ENCODE measurements at regions not wholly inside any gene's neighbourhood (a gene's known extent, or its start where the extent isn't known, plus 50 kb on each side); places are given as distances from the start of the nearest gene placed in this dataset.

GRCh38 chr20:34163307-34163706, 51.3 kb upstream of the EIF2S2 start:
- DNase-seq, result no peak

- DNase-seq, result no peak
These were observed 52.4 kb upstream of the EIF2S2 start for GRCh38 chr20:34164381-34164984.

DNA sequence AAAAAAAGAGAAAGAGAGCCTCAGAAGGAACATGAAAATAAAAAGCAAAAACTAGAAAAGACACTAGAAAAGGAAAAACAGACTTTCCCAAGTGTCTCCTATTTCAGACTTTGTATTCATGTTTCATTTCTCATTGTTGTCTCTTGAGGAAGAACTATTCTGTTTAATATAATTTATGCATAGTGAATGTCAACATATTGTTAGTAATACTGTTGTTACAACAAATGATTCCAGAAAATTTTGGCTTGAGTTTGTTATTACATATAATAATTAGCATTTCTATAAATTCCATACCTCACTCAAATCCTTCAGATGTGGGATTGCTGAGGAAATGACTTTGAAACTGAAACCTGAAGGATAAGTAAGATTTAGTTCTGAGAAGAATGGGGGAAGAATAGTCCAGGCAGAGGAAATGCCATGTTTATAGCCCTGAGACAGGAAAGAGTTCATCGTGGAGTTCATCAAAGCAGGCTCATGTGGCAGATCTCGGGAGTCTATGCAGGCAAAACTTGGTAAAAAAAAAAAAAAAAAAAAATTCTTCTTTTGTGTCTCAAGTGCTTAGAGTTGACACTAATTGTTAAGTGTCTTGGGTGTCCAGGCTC, 53.1 kb upstream of the EIF2S2 start:
- no peak for DNase-seq

- DNase-seq, result no peak
These were observed 59.6 kb upstream of the EIF2S2 start for GRCh38 chr20:34171640-34172039.

- DNase-seq, result peak; percentile 16
These were observed 60.9 kb upstream of the EIF2S2 start for GRCh38 chr20:34172926-34173325.

DNA sequence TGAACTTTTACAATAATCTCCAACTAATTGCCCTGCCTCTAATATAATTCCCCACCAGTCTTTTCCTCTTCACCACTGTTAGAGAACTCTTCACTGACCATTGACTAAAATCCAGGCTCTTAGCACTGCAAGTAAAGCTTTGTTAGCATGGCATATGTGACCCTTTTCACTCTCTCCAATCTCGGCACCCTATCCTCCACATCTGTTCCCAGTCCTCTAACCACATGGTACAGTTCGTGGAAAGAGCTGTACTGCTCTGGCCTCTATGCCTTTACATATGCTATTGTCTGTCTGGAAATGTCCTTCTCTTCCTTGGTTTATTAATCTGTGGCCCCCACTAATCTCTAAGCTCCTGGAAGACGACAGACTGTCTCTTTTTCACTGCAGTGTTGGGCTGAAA, 63.0 kb upstream of the EIF2S2 start:
- no peak for DNase-seq

DNA sequence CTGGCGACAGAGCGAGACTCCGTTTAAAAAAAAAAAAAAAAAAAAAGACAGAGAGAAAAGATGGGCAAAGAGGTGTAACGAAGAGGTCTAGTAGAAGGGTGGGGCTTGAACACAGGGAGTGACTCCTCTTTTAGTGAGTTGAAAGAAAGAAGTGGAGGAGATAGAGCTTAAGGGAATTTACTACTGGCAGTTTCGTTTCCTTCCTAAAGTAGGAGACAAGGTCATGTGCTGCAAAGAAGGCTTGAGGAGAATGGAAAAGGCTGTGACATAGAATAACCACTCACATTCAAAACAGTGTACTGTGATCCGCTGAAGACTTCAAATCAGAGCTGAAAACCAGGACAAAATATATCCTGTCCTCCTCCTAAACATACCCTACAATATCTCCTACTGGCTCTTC, 63.8 kb upstream of the EIF2S2 start:
- no peak for DNase-seq

GRCh38 chr20:34177052-34177451, 64.2 kb upstream of the ASIP start:
- DNase-seq, result no peak

DNA sequence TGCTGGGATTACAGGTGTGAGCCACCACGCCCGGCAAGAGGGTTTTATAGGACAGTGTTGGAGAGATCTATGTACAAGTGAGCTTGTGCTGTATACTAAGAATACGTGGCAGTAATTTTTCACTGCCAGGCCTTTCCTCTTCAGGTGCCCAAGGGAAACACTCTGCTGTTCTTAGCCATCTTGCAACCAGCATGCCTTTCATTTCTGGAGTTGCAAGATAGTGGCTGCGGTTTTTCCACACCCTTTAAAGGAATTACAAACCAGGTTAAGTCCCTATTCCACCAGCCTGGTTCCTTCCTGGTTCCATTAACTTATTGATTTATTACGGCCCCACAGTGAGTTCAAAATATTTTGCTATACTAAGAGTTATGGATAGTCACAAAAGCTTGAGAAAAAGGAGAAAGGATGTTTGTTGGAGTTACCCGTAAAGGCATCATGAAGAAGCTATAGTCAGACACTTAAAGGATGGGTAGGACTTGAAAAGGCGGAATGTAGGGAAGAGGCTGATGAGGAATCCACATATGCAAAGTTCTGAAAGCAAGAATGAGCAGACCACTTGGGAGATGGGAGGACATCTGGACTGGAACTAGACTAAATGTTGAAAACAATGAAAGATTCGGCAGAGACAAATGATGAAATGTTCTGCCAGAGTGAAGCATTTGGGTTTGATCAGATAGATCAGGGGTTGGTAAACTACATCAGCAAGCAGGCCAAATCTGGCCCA, 61.4 kb upstream of the ASIP start:
- no peak for DNase-seq

DNA sequence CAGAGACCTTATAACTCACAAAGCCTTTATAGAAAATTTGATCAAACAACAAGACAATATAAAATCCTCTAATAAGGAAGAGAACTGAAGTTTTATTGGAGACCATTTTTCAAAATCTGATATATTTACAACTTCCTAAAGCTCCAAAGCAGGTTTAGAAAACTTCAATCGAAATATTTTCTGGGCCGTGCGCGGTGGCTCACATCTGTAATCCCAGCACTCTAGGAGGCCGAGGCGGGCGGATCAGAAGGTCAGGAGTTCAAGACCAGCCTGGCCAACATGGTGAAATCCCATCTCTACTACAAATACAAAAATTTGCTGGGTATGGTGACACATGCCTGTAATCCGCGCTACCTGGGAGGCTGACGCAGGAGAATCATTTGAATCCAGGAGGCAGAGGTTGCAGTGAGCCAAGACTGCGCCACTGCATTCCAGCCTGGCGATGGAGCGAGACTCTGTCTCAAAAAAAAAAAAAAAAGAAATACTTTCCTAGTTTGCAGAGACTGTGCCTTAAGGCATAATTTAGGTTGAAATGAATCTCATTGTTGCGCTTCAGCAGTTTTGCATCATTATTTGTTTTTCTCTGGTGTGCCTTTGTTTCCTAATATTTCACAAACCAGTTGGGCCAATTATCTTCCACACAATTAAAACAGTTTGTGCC, 60.6 kb upstream of the ASIP start:
- DNase-seq, result no peak

GRCh38 chr20:34181484-34181883, 59.7 kb upstream of the ASIP start:
- no peak for DNase-seq

GRCh38 chr20:34185766-34186620, 55.2 kb upstream of the ASIP start:
- no peak for DNase-seq

DNA sequence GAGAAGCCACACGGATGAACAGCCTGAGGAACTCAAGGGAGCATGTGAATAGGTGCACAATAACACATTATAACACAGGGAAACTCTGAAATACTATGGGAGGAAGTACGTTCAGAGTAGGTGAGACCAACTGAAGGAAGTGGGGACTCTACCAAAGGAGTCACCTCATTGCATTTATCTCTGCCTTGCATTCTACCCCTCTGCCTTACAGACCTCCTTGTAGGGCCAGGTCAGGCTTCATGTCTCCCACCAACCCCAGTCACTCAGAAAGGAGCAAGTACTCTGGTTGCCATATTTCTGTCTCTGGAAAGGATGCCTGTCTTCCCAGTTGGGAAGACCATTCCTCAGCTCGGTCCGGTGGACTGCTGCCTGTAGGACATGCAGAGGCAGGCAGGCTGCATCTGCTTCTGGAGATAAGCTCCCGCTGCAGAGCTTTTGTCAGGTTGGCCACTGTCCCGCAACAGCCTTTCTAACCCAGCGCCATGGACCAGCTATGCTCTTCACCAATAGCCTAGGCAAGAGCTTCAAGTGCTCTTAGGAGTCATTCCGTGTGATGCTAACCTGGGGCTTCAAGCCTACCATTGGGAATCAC, 51.6 kb upstream of the ASIP start:
- DNase-seq, result peak; percentile 16

- DNase-seq, result no peak
These were observed 51.0 kb upstream of the ASIP start for GRCh38 chr20:34190262-34190661.

GRCh38 chr20:34190679-34191090, 50.5 kb upstream of the ASIP start:
- DNase-seq, result peak; percentile 73
